ENCODE measurements at regions not wholly inside any gene's neighbourhood (a gene's known extent, or its start where the extent isn't known, plus 50 kb on each side); places are given as distances from the start of the nearest gene placed in this dataset.

DNA sequence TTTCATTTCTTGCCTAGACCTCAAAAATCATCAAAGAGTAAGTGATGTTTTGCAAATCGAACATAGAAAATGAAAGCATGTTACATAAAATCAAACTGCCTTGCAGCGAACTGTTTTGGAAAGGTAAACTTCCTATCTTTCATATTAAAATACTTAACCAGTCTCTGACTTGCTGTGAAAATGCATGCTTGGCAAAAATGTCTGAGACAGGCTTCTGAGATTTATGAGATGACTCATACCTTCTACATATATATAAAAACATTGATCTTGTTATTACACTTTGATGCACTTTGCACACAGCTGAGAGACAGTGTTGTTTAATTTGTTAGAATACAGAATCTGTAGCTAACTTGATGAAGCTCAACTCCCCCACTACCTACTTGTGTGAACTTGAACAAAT, 179.1 kb downstream of the KITLG start:
- H3K4me3 ChIP-seq, result no peak overlapping the region
- H3K27ac ChIP-seq, result no peak overlapping the region
- TF ChIP-seq, protein P1, sequence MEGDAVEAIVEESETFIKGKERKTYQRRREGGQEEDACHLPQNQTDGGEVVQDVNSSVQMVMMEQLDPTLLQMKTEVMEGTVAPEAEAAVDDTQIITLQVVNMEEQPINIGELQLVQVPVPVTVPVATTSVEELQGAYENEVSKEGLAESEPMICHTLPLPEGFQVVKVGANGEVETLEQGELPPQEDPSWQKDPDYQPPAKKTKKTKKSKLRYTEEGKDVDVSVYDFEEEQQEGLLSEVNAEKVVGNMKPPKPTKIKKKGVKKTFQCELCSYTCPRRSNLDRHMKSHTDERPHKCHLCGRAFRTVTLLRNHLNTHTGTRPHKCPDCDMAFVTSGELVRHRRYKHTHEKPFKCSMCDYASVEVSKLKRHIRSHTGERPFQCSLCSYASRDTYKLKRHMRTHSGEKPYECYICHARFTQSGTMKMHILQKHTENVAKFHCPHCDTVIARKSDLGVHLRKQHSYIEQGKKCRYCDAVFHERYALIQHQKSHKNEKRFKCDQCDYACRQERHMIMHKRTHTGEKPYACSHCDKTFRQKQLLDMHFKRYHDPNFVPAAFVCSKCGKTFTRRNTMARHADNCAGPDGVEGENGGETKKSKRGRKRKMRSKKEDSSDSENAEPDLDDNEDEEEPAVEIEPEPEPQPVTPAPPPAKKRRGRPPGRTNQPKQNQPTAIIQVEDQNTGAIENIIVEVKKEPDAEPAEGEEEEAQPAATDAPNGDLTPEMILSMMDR (IDR thresholded peaks at IDR 0.05), result no peak
- H3K9me3 ChIP-seq, result no peaks in the 10 kb centered on the region
- no peak for DNase-seq
- intact Hi-C loops (cut with DNase I; ENCODE audit: low total_unique reads), result no loop called here
- H3K27me3 ChIP-seq, result no peaks in the 10 kb centered on the region
- H3K36me3 ChIP-seq, result no peaks in the 10 kb centered on the region
- no peaks in the 10 kb centered on the region for H3K4me1 ChIP-seq

- Histone ChIP-seq H3K4me1 (no peaks in the 10 kb centered on the region), H3K9me3 (no peaks in the 10 kb centered on the region), H3K27ac (no peak overlapping the region), H3K4me3 (no peak overlapping the region), H3K36me3 (no peaks in the 10 kb centered on the region), H3K27me3 (no peaks in the 10 kb centered on the region)
- TF ChIP-seq, protein P1 (IDR thresholded peaks at IDR 0.05), result no peak
- DNase-seq, result no peak
- intact Hi-C loops (cut with DNase I; ENCODE audit: low total_unique reads), result no loop called here
These were observed 173.4 kb downstream of the KITLG start for GRCh38 chr12:88406905-88407304.

GRCh38 chr12:88408823-88409222, 171.4 kb downstream of the KITLG start:
- intact Hi-C loops (cut with DNase I; ENCODE audit: low total_unique reads), result no loop called here
- Histone ChIP-seq H3K4me3 (no peak overlapping the region), H3K4me1 (no peaks in the 10 kb centered on the region), H3K27ac (no peak overlapping the region), H3K9me3 (no peaks in the 10 kb centered on the region), H3K27me3 (no peaks in the 10 kb centered on the region), H3K36me3 (no peaks in the 10 kb centered on the region)
- no peak for DNase-seq
- TF ChIP-seq, protein P1 (IDR thresholded peaks at IDR 0.05), result no peak

- intact Hi-C loops (cut with DNase I; ENCODE audit: low total_unique reads), result no loop called here
These were observed 171.0 kb downstream of the KITLG start for GRCh38 chr12:88409257-88409656.

GRCh38 chr12:88411689-88412088, 168.6 kb downstream of the KITLG start:
- DNase-seq, result no peak
- H3K4me3 ChIP-seq, result no peak overlapping the region
- no peaks in the 10 kb centered on the region for H3K9me3 ChIP-seq
- intact Hi-C loops (cut with DNase I; ENCODE audit: low total_unique reads), result no loop called here
- no peaks in the 10 kb centered on the region for H3K36me3 ChIP-seq
- no peaks in the 10 kb centered on the region for H3K27me3 ChIP-seq
- TF ChIP-seq, protein P1 (IDR thresholded peaks at IDR 0.05), result no peak
- H3K4me1 ChIP-seq, result no peaks in the 10 kb centered on the region
- no peak overlapping the region for H3K27ac ChIP-seq

More at GRCh38 chr12:88409257-88409656, 171.0 kb downstream of the KITLG start:
- no peak for DNase-seq
- TF ChIP-seq, protein P1 (IDR thresholded peaks at IDR 0.05), result no peak
- H3K27ac ChIP-seq, result no peak overlapping the region
- no peaks in the 10 kb centered on the region for H3K9me3 ChIP-seq
- H3K27me3 ChIP-seq, result no peaks in the 10 kb centered on the region
- no peak overlapping the region for H3K4me3 ChIP-seq
- no peaks in the 10 kb centered on the region for H3K36me3 ChIP-seq
- H3K4me1 ChIP-seq, result no peaks in the 10 kb centered on the region

DNA sequence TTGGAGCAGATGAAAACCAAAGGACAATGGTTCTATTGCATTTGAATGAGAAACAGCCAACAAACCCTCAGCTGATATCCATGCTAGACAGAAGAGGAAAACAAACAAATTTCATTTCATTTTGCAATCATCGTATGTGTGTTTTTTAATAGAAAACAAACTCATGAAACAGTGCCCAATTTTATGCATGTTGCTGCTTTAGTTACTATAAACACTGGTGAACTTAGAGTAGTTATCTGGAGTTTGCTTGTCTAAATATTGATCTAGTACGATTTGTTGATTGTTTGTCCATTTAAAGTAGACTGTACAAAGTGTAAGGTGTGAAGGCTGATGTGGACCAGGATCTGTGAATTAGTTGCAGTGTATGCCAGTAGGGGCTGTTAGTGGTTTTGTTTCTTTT, 166.6 kb downstream of the KITLG start:
- Histone ChIP-seq H3K27me3 (no peaks in the 10 kb centered on the region), H3K4me1 (no peaks in the 10 kb centered on the region), H3K9me3 (no peaks in the 10 kb centered on the region), H3K4me3 (no peak overlapping the region), H3K27ac (no peak overlapping the region), H3K36me3 (no peaks in the 10 kb centered on the region)
- intact Hi-C loops (cut with DNase I; ENCODE audit: low total_unique reads), result no loop called here
- DNase-seq, result no peak
- TF ChIP-seq, protein P1 (IDR thresholded peaks at IDR 0.05), result no peak
